K562 (cell line): ENCODE measurements at regions not wholly inside any gene's neighbourhood (a gene's known extent, or its start where the extent isn't known, plus 50 kb on each side); places are given as distances from the start of the nearest gene placed in this dataset.

Source experiments
- CBFB ChIP-seq: sonication (generic); formaldehyde crosslinking; IDR thresholded peaks from 2 replicates; pipeline ENCODE4 v1.4.0; 2020; ENCODE audit warnings: mild to moderate bottlenecking, missing genetic modification reagents
- CTCF ChIP-seq, 3 experiments: IDR thresholded peaks in 2 of 3; conservative IDR thresholded peaks in 1 of 3; 2 replicates each; pipeline ENCODE4 v1.5.1; 2011 to 2012; ENCODE audit warnings: low read length in 3 of 3, mild to moderate bottlenecking in 3 of 3, control low read depth in 2 of 3, improper control_type of control experiment in 1 of 3, inconsistent platforms in 1 of 3, low read depth in 1 of 3, mixed read lengths in 1 of 3, moderate library complexity in 1 of 3; ENCODE audit not compliant: insufficient read depth in 2 of 3
- EZH2 ChIP-seq: IDR thresholded peaks from 2 replicates; pipeline ENCODE4 v1.6.1; 2012; ENCODE audit warnings: low read depth, mild to moderate bottlenecking, inconsistent platforms, low read length, borderline replicate concordance
- HDAC6 ChIP-seq: IDR thresholded peaks from 2 replicates; pipeline ENCODE4 v1.6.1; 2012; ENCODE audit warnings: low read depth, mild to moderate bottlenecking, control low read depth, inconsistent platforms, low read length, moderate library complexity
- POLR2A ChIP-seq: fragments of 450-650 bp; conservative IDR thresholded peaks from 2 replicates; pipeline ENCODE4 v1.6.1; 2016
- TAF7 ChIP-seq: fragments of 450-650 bp; IDR thresholded peaks from 2 replicates; pipeline ENCODE4 v1.6.1; 2016; ENCODE audit warnings: missing genetic modification characterization, missing compliant biosample characterization
- TCF7L2 ChIP-seq: fragments of 150-350 bp; IDR thresholded peaks from 2 replicates; pipeline ENCODE4 v1.6.1; 2016; ENCODE audit warnings: low read depth, mild to moderate bottlenecking, low read length, moderate library complexity
- TRIM28 ChIP-seq: fragments of 450-650 bp; IDR thresholded peaks from 2 replicates; pipeline ENCODE4 v1.6.1; 2017

GRCh38 chr5:96074870-96075269 is 113.2 kb upstream of the ELL2 start:
- TF ChIP-seq CTCF (IDR thresholded peaks at IDR 0.05 in 2 of 3, conservative IDR thresholded peaks at IDR 0.05 in 1 of 3; ENCODE audit: insufficient read depth in 2 of 3, low read depth in 1 of 3, low read length in 3 of 3) (no peak), TRIM28 (no peak), TAF7 (tag) (no peak), EZH2 (no peak), HDAC6 (no peak), POLR2A (no peak), TCF7L2 (no peak), CBFB (CRISPR knock-in tag) (no peak)
